Activated T-cell treated with anti-CD3 and anti-CD28 coated beads, Interleukin-2, amount 50 U/mL, for 1 hour (primary cell): ENCODE measurements at regions not wholly inside any gene's neighbourhood (a gene's known extent, or its start where the extent isn't known, plus 50 kb on each side); places are given as distances from the start of the nearest gene placed in this dataset.
"Not testable (repeated sequence)": the region's sequence is repeated elsewhere in the genome, so short reads cannot be mapped to it uniquely, and the experiment has no call there.

Experiments used
- DNase-seq: peaks from one replicate; pipeline ENCODE4 v3.0.0-alpha.2; 2020

DNA sequence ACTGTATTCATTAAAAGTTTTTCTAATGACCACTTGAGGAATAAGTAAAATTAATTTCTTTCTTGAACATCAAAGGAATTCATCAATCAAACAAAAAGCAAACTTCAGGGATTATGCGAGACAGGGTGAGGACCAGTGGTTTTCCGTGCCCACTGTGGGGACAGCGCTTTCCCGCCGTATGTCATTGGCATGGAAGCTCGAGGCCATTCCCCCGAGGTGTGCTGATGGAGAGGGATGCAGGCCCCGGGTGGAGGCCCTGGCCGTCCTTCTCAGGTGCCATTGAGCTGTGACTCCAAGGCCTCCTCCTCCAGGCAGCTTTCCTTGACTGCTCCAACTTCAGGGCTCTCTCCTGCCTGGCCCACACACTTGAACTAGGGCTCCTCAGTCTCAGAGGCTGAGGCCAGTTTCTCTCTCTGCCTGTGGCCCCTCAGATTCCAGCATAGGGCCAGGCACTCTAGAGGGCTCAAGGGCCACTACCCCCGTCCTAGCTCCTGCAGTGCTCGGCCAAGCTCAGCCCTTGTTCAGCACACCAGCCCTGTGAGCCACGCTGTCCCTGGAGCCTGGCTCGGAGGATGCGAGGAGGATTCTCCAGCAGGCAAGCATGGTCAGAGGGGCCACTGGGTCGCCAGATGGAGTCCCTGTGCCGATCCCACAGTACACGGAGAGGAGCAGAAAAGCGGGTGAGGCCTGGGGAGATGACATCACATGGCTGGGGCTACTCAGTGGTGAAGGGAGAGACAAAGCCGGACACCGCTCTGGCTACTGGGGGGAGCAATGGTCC, 248.0 kb upstream of the SGCG start:
- not testable (repeated sequence) for DNase-seq

DNA sequence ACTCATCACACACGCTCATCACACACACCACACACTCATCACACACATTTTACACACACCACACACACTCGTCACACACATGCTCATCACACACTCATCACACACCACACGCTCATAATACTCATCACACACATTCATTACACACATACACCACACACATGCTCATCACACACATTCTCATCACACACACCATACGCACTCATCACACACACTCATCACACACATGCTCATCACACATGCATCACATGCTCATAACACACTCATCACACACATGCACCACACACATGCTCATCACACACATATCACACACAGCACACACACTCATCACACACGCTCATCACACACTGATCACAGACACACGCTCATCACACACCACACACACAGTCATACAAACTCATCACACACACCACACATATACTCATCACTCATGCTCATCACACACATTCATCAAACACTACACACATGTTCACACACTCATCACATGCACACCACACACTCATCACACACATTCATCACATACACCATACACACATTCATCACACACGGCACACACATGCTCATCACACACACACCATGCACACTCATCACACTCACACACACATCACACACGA, 247.1 kb upstream of the SGCG start:
- no peak for DNase-seq

DNA sequence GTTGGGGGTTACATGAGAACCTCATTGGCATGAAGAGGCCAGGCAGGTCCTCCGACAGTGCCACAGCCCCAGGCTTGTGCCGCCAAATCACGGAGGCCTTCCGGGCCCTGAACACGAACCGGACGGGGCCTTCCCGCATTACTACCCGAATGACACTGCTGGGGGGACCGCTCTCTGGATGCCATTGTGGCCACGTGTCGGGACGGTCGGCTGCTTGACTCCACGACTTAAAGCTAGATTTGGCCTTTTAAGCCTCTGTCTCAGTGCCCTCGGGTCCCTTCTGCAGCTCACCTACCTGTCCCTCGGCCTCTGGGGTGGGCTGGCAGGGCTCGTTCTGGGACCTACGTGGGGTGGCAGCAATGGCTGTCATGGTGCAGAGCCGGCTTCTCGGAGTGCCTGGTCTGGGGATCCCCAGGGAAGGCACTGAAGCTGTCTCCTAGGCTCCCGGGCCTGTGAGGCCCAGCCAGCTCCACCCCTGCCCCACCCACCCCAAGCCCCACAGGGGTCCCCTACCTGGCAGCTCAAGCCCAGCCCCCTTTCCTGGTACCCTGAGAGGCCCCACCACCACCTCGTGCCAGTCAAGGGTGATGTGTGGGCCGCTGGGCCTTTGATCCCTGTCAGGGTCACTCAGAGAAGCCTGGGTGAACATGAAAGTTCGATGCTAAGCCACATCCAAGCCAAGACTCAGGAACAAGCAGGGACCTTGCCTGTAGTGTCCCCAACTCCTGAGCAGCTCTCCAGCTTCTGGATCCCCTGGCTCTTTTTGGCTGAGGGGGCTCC, 245.8 kb upstream of the SGCG start:
- DNase-seq, result no peak

DNA sequence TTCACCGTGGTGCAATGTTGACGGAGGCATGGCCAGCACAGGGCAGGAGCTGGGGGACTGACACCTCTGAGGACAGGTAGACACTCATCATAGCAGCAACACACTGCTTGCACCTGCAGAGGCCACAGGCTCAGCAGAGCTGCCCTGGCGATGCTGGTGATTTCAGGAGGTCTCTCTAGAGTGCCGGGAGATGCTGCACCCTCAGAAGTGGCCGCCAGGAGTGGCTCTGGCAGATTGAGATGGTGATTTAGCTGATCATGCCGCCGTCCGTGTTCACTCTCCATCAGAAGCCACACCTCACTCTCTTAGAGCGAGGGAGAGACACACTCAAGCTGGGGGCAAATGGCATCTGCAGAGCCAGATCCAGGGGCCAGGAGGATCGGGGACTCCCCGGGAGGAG, 244.6 kb upstream of the SGCG start:
- DNase-seq, result no peak

DNA sequence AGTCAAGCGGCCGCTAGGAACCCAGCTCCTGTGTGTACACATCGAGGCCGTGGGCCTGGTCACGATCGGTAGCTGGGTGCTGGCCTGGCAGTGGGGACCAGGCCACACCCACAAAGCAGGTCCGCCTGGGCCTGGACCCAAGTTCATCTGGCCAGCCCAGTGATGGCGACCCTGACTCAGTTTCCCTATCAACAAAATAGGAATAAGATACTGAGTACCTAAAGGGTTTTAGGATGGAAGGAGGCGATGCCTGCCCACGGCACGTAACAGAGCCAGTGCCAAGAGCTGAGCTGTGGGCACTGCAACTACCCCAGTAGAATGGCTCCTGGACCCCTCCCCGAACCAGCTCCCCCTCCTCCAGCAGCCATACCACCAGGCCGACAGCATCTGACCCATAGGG, 243.5 kb upstream of the SGCG start:
- DNase-seq, result no peak

DNA sequence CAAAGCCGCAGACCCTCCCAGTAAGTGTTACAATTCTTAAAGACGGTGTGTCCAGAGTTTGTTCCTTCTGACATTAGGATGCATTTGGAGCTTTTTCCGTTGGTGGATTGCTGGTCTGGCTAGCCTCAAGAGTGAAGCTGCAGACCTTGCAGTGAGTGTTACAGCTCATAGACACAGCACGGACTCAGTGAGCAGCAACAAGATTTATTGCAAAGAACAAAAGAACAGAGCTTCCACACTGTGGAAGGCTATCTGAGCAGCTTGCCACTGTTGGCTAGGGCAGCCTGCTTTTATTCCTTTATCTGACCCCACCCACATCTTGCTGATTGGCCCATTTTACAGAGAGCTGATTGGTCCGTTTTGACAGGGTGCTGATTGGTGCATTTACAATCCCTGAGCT, 242.8 kb upstream of the SGCG start:
- DNase-seq, result no peak

DNA sequence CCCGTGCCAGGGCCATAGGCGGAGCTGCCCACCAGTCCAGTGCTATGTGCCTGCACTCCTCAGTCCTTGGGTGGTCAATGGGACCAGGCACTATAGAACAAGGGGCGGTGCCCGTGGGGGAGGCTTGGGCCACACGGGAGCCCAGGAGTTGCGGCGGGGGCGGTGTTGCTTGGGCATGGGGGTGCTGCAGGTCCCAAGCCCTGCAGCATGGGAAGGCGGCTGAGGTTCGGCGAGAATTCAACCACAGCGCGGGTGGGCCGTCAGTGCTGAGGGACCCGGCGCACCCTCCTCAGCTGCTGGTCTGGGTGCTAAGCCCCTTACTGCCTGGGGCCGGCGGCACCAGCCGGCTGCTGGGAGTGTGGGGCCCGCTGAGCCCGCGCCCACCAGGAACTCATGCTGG, 242.2 kb upstream of the SGCG start:
- no peak for DNase-seq

DNA sequence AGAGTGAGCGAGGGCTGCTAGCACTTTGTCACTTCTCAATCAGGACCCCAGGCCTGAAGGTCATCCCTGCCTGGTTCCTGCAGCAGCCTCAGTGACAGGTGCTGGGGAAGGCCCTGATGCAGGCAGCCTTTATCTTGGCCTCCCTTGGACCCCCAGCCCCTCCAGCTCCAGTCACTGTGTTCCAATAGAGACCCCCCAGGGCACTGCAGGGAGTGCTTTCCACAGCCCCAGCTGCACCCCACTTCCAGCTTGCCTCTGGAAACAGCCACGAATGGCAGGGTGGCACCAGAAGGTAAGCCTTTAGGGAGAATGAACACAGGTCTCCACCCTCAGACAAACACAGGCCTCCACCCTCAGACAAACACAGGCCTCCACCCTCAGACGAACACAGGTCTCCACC, 241.6 kb upstream of the SGCG start:
- no peak for DNase-seq

DNA sequence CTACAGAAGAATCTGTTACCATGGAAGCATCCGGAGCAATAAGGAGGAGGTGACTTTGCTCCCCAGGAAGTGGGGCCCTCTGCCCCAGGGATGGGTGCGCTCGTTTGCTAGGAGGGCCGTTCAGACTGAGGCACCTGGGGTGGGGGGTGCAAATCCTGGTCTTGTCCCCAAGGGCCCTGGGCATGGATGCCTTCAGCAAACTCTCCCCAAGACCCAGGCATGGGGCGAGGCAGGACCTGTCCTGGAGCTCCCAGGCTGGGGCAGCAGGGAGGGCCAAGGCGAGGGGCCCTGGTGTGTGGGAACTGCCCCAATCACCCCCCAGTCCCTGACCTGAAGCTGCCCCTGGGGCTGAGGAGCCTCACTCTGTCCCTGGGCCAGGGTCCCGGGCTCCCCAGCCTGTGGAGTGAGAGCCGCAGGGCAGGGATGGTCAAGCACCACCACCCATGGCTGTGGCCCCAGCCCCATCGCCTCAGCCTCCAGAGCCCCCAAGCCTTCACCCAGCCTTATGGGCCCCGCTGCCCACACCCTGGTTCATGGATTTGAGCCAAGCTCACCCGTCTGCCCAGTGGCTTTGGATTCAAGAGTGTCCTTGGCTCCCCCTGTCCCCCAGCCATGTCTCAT, 240.6 kb upstream of the SGCG start:
- DNase-seq, result no peak

DNA sequence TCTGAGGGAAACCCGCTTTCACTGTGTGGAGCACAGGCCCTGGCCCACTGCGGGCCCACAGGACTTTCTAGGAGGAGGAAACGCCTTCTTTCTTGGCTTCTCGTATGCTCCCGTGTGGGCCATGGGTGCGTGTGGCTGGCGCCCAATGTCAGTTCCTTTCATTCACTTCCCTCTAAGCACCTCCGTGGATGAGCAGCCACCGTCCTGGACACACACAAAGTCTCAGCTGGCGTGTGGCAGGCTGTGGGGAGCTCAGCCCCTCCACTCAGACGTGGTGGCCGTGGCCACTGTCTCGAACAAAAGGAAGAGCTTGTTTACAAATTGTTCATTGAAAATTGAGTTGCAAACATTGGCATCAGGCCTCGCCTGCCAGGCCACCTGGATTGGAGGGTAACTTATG, 240.0 kb upstream of the SGCG start:
- no peak for DNase-seq

DNA sequence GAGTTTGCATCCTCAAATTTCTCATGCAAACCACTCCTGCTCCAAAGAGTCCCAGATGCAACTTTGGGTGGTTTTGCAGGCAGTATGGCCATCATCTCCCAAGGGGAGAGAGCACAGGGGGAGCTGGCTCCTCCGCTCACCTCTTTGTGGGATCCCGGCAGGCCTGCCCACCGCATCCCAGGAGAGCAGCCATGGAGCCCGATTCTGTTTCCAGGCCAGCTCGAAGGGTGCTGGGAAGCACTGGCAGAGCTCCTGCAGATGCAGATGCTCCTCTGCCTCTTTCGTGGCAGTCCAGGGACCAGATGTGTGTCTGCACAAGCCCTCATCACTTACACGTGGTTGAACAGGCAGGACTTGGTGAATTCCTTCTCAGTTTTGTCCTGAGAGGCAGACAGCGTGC, 239.3 kb upstream of the SGCG start:
- not testable (repeated sequence) for DNase-seq

DNA sequence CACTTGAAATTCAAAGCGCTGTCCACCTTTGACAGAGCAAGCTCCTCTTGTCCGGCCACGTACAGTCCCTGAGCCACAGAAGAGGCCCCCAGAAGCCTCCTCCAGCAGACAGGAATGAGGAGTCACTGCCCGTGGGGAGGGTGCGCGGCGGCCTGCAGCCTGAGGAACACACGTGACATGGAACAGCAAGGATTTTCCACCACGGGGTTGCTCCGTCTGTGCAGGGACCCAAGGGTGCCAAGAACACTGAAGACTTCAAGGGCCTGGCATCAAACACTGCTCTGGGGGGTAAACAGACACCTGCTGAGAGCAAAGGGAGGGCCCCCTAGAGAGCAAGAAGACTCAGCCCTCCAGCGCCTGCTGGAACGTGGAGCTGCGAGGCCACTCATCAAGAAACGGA, 237.9 kb upstream of the SGCG start:
- not testable (repeated sequence) for DNase-seq

DNA sequence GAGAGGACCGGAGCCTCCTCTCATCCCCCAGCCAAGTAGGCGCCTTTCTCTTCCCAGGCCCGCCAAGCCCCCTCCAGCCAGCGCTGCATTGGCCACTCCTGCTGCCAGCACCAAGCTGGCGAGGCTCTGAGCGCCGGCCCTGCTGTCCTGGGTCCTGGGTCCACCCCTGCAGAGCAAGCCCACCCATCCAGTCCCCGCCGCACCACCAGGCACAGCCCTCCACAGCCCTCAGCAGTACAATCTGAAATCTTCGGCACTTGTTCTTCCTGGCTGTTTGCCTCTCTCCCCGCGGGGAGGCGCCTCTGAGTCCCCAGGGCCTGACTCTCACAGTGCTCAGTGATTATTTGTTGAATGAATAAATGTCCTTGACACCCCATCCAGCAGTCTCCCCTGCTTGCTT, 236.4 kb upstream of the SGCG start:
- no peak for DNase-seq

DNA sequence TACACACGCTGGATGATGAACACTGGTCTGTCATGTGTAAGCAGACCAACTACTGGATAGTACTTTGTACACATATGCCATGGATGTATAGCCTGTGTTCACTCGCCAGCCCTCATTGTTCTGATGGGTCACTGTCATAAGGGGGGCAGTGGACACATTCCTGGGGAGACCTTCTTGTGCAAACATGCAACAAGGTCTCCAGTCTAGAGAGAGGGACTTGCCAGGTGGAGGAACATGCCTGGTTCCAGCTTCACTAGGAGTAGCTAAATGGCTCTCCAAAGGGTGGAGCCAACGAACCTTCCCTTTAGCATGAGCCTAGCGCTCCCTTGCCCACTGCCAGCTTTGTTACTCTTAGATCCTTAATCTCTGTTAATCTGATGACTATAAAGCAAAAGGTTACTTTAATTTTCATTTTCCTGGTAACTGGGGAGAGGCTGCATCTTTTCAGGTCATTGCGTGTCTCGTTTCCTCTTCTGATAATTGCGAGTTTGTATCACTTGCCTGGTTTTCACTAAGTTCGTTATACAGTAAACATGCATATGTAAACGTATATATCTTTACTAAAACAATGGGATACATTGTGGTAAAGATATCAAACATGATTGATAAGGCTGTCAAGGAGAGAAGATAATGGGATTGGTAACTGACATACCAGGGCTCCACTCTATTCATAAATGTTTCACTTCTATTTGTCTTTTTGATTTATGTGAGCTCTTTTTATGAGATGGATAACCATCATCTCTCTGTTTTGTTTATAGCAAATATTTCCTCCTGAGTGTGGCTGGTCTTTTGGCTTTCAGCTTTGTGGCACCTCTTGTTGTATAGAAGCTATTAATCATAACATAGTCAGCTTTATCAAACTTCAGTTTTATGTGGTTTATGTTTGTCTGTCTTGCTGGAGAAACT, 235.2 kb upstream of the SGCG start:
- no peak for DNase-seq

DNA sequence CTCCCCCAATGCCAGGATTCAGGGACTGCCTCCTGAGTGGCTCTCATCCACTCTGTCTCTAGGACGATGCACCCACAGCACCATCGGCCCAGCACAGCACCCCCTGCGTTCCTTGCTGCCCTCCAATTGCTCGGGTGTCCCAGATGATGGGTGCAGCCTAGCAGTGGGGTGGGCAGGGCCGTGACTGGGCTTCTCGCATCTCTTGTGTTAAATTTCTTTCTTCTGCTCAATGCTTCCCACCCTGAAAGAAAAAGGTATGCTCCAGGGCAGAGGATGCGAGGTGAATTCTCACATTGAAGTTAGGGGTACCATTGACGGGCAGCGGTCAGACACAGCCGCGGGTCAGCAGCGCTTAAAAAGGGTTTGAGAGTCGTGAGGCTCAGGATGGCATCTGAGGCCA, 232.4 kb upstream of the SGCG start:
- no peak for DNase-seq

DNA sequence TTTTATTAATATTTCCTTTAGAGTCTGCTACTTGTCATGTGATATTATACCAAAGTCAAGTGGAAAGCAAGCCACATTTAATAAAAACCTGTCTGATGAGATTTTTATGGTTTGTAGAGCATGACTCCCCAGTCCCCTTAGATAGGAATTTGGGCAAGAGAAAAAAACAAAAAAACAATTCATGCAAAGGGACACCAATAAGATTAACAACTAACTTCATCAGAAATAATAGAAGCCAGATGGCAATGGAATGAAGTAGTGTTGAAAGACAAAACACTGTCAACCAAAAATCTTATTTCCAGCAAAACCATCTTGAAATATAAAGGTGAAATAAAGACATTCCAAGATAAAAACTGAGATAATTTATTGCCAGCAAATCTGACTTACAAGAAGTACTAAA, 228.8 kb upstream of the SGCG start:
- not testable (repeated sequence) for DNase-seq

DNA sequence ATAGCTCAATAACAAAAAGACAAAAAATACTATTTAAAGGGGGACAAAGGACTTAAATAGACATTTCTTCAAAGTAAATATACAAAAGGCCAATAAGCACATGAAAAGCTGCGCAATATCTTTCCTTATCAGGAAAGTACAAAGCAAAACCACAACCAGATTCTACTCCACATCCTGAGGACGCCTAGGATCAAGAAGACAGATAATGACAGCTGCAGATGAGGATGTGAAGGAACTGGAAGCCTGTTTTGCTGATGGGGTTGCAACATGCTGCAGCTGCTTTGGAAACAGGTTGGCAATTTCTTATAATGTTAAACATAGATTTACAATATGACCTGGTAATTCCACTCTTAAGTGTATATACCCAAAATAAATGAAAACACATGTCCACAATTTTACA, 225.6 kb upstream of the SGCG start:
- DNase-seq, result not testable (repeated sequence)

DNA sequence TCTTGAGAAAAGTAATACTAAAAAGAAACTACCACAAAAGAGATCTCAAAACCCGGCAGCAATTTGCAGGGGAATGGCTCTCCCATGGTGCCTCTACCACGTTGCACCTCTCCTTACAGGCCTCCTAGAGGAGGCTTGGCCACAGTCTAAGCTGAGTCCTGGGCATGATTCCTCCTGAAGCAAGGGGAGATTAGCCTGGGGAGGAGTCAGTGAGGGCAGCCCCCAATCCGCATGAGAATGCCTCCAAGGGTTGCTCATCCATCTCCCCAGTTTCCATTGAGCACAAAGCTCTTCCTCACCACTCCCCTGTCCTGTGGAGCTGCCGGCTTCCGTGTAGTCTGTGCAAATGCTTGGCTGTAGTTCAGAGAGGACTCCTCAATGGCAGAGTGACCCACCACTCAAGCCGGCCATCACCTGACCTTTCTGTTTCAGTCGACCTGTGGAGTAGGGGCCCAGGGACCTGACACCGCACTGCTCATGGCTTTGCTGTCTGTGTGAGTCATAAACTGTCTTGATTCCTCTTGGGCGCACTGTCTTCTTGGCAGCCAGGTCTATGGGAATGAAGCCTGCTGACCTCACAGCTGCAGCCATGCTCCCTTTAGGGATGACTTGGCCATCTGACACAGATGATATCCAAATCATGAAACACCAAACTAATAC, 224.2 kb upstream of the SGCG start:
- DNase-seq, result not testable (repeated sequence)

DNA sequence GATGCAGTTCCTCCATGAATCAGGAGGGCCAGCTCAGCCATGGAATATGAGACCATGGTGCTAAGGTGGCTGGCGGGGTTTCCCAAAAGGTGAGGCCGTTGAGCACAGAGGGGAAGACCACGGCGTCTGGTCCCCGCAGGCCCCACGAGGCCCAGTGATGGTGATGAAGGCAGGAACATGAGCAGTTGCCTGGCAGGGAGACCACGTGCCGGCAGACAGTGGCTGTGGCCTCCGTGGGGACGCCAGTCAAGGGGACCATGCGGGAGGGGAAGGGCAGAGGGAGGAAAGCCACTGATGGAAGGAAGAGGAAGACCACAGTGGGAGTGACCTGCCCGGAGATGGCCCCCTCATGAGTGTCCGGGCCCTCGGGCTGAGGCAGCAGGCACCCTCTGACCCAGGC, 220.9 kb upstream of the SGCG start:
- not testable (repeated sequence) for DNase-seq

DNA sequence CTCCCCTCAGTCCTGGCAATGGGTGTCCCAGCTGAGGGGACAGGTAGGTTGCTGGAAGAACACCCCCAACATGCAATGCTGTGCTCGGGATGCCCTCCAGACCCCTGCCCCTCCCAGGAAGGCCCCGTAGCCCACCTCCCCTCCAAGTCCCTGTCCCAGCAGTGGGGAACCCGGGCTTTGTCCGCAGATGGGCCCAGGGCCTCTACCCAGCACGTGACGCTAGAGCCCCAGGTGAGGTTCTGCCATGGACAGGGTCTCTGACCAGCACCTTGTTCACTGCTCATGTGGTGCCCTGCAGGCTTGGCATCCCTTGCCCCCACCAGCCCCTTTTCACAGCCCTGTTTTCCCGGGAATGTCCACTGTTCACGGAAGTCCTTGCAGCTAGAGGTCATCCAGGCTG, 220.0 kb upstream of the SGCG start:
- no peak for DNase-seq

DNA sequence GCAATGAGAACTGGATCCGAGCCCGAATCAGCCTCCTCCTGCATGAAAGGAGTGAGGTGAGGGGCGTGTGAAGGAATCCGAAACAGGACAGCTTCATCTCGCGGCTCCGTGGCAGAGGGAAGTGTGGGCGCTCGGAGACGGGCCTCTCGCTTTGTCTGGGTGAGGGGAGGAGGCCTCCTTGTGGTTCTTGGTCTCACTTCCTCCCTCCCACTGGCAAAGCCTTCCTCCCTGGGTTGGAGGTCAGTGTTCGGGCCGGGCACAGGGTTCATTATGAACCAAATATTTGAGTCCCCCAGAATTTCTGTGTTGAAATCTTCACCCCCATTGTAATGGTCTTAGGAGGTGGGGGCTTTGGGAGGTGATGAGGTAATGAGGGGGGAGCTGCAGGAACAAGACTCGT, 219.4 kb upstream of the SGCG start:
- DNase-seq, result not testable (repeated sequence)
